Smooth muscle cell (in vitro differentiated cells): ENCODE measurements at regions not wholly inside any gene's neighbourhood (a gene's known extent, or its start where the extent isn't known, plus 50 kb on each side); places are given as distances from the start of the nearest gene placed in this dataset.

Experiments used
- DNase-seq: peaks from one replicate; lab custom pipeline; 2025; ENCODE audit not compliant: unreplicated experiment; lab: John Stamatoyannopoulos, UW
- H2AFZ ChIP-seq: fragments of 200-600 bp; sonication (generic); 2 replicates; pipeline ENCODE4 v1.6.0; 2016; ENCODE audit warnings: antibody characterized with exemption, low read depth, mild to moderate bottlenecking
- H3F3A ChIP-seq: fragments of 200-600 bp; sonication (generic); 2 replicates; pipeline ENCODE4 v1.6.0; 2017; ENCODE audit warnings: antibody characterized with exemption, low read depth
- H3K27ac ChIP-seq: fragments of 200-600 bp; sonication (generic); 2 replicates; pipeline ENCODE4 v1.5.1; 2016; ENCODE audit warnings: low read depth, mild to moderate bottlenecking
- H3K27me3 ChIP-seq: fragments of 200-600 bp; sonication (generic); 2 replicates; pipeline ENCODE4 v1.6.1; 2016; ENCODE audit warnings: low read depth, mild to moderate bottlenecking
- H3K36me3 ChIP-seq: fragments of 200-600 bp; sonication (generic); 2 replicates; pipeline ENCODE4 v1.5.1; 2016; ENCODE audit warnings: low read depth
- H3K4me1 ChIP-seq: fragments of 200-600 bp; sonication (generic); 2 replicates; pipeline ENCODE4 v1.5.1; 2016; ENCODE audit warnings: low read depth
- H3K4me2 ChIP-seq: fragments of 200-600 bp; sonication (generic); 2 replicates; pipeline ENCODE4 v1.6.0; 2016; ENCODE audit warnings: mild to moderate bottlenecking
- H3K4me3 ChIP-seq: fragments of 200-600 bp; sonication (generic); 2 replicates; pipeline ENCODE4 v1.5.1; 2016; ENCODE audit warnings: mild to moderate bottlenecking
- H3K79me2 ChIP-seq: fragments of 200-600 bp; sonication (generic); 2 replicates; pipeline ENCODE4 v1.6.0; 2016; ENCODE audit warnings: low read depth, mild to moderate bottlenecking
- H3K9ac ChIP-seq: fragments of 200-600 bp; sonication (generic); 2 replicates; pipeline ENCODE4 v1.6.0; 2016; ENCODE audit warnings: low read depth
- H3K9me3 ChIP-seq: fragments of 200-600 bp; sonication (generic); replicated peaks from 2 replicates; pipeline ENCODE4 v1.5.1; 2016; ENCODE audit warnings: low read depth
- H4K20me1 ChIP-seq: fragments of 200-600 bp; sonication (generic); 2 replicates; pipeline ENCODE4 v1.6.0; 2016; ENCODE audit warnings: low read depth
- WGBS: methylation state at CpG from one replicate; pipeline ENCODE4 v1.1.7; 2016; ENCODE audit warnings: low lambda C conversion rate; 5-methylcytosine and 5-hydroxymethylcytosine counted together
- TF ChIP-seq, protein P1 (sequence below): fragments of 200-600 bp; sonication (generic); IDR thresholded peaks from 2 replicates; pipeline ENCODE4 v1.5.1; 2017; ENCODE audit warnings: borderline replicate concordance, mild to moderate bottlenecking, antibody characterized with exemption; ENCODE audit not compliant: insufficient read depth, poor library complexity, severe bottlenecking

DNA sequence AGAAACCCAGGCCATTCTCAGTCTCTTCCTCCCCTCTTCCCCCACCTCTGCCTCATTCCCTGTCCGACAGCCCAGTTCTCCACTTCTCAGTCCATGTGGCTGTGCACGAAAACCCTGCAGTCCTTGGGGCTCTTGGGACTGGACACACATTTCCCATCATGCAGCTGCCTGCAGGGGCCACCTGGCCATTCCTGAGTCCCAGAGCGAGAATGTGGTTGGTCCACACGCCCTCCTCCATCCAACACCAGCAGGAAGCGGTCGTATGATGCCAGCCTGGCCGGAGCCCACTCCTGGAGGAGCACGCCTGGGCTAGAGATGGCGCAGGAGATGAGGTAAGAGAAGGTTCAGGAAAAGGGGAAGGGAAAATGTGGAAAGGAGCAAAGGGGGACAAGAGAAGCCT lies 222.5 kb downstream of the USP6NL start:
- no peaks in the 10 kb centered on the region for H4K20me1 ChIP-seq
- no peak overlapping the region for H3K27ac ChIP-seq
- TF ChIP-seq, protein P1, sequence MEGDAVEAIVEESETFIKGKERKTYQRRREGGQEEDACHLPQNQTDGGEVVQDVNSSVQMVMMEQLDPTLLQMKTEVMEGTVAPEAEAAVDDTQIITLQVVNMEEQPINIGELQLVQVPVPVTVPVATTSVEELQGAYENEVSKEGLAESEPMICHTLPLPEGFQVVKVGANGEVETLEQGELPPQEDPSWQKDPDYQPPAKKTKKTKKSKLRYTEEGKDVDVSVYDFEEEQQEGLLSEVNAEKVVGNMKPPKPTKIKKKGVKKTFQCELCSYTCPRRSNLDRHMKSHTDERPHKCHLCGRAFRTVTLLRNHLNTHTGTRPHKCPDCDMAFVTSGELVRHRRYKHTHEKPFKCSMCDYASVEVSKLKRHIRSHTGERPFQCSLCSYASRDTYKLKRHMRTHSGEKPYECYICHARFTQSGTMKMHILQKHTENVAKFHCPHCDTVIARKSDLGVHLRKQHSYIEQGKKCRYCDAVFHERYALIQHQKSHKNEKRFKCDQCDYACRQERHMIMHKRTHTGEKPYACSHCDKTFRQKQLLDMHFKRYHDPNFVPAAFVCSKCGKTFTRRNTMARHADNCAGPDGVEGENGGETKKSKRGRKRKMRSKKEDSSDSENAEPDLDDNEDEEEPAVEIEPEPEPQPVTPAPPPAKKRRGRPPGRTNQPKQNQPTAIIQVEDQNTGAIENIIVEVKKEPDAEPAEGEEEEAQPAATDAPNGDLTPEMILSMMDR = no peak
- H3K9ac ChIP-seq = no peak overlapping the region
- no peaks in the 10 kb centered on the region for H3K36me3 ChIP-seq
- DNase-seq = no peak
- H3K4me3 ChIP-seq = no peak overlapping the region
- whole genome bisulfite sequencing = 90% methylated on average over 9 of the region's 9 CpGs
- no peak overlapping the region for H3K4me2 ChIP-seq
- H3F3A ChIP-seq = no peaks in the 10 kb centered on the region
- no peaks in the 10 kb centered on the region for H3K9me3 ChIP-seq
- H2AFZ ChIP-seq = no peak overlapping the region
- H3K27me3 ChIP-seq = no peaks in the 10 kb centered on the region
- no peaks in the 10 kb centered on the region for H3K79me2 ChIP-seq
- no peaks in the 10 kb centered on the region for H3K4me1 ChIP-seq

DNA sequence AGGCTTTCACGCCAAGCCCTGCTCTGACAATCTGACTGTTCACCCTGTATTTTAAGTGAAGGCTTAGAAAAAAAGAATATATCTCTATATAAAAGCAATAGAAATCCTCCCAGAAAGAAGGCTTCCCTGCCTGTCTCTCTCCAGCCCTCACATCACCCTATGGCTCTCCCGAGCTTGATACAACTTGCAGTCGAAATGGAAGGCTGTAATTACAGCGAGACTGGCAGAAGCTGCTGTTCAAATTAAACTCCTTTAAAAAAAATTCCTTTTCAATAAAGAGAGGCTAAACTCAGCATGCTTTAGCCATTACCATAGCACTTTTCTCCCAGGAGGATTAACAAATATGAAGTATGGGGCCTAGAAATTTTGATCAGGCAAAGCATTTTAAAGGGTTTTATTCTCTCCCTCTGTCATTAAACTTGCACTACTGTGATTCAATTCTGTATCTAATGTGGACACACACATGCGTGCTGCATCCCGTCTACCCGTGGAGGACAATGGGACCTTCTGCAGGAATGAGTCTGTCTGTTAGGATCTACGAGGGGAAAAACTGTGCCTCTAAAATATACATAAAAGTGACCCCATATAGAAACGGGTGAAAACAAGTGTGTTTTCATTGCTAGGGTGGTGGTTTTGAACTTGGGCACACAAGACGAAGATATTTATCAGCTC lies 223.8 kb downstream of the USP6NL start:
- Histone ChIP-seq H3K9me3 (no peaks in the 10 kb centered on the region), H3K36me3 (no peaks in the 10 kb centered on the region), H3K4me2 (no peak overlapping the region), H3K4me1 (no peaks in the 10 kb centered on the region), H3K27me3 (no peaks in the 10 kb centered on the region), H3K9ac (no peak overlapping the region), H4K20me1 (no peaks in the 10 kb centered on the region), H2AFZ (no peak overlapping the region), H3F3A (no peaks in the 10 kb centered on the region), H3K27ac (no peak overlapping the region), H3K4me3 (no peak overlapping the region), H3K79me2 (no peaks in the 10 kb centered on the region)
- TF ChIP-seq, protein P1 = no peak
- DNase-seq = no peak
- WGBS = 81% methylated on average over 10 of the region's 10 CpGs

DNA sequence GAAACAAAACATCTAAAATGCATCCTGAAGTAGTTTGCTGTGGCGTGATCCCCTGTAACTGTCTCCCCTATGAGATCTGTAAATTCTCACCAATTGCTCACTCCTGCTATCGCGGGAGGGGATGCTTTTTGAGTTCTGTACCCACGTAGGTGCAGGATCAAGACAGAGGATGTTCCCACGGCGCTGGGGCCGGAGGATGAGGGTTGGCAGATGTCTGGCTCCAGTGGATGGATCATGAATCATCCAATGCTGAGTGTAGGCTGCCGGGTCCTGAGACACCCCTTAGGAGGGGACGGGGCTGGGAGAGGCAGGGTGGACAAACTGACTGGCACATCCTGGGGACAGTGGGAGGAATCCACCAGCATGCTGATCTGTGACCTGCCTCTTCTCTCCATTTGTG lies 224.4 kb downstream of the USP6NL start:
- Histone ChIP-seq H3K27ac (no peak overlapping the region), H3K79me2 (no peaks in the 10 kb centered on the region), H3K4me2 (no peak overlapping the region), H3K9me3 (no peaks in the 10 kb centered on the region), H3K27me3 (no peaks in the 10 kb centered on the region), H3K9ac (no peak overlapping the region), H3K4me1 (no peaks in the 10 kb centered on the region), H2AFZ (no peak overlapping the region), H3F3A (no peaks in the 10 kb centered on the region), H4K20me1 (no peaks in the 10 kb centered on the region), H3K4me3 (no peak overlapping the region), H3K36me3 (no peaks in the 10 kb centered on the region)
- 54% methylated on average over 9 of the region's 9 CpGs for WGBS
- no peak for DNase-seq
- TF ChIP-seq, protein P1 = no peak
